ENCODE measurements at regions not wholly inside any gene's neighbourhood (a gene's known extent, or its start where the extent isn't known, plus 50 kb on each side); places are given as distances from the start of the nearest gene placed in this dataset.
A peak's percentile ranks its signal among the peaks of the same experiment; 100 is the strongest.
"Not testable (repeated sequence)": the region's sequence is repeated elsewhere in the genome, so short reads cannot be mapped to it uniquely, and the experiment has no call there.

GRCh38 chr7:20466543-20467021 lies 135.9 kb downstream of the ITGB8 start:
- no peak for ATAC-seq
- DNase-seq (ENCODE audit: low spot score): no peak
- intact Hi-C loops (cut with DNase I): no loop called here

- ATAC-seq (no peak), DNase-seq (ENCODE audit: low spot score) (no peak)
- intact Hi-C loops (cut with DNase I): loop anchor here (10.0 kb wide), 1 partner anchor 765 kb away; the partner anchor contains the start of gene POLR1F
These were observed 139.4 kb downstream of the ITGB8 start for GRCh38 chr7:20470082-20470481.

DNA sequence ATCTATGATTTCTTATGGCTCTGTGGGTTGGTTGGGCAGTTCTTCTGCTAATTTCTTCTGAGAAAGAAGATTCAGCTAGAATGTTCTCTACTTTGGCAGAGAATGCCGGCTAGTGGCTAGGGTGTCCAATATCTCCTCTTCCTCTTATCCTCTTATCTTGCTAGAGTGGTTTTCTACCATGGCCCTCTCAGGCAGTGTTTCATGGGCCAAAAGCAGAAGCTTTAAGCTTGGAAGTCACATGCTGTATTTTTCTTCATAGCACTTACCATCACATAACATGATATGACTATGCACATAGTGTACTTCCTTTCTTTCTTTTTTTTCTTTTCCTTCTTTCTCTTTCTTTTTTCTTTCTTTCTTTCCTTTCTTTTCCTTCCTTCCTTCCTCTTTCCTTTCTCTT lies 140.0 kb downstream of the ITGB8 start:
- ATAC-seq (peak; percentile 53), DNase-seq (ENCODE audit: low spot score) (no peak)
- intact Hi-C loops (cut with DNase I): loop anchor here (10.0 kb wide), 1 partner anchor 766 kb away; the partner anchor contains the start of gene POLR1F

GRCh38 chr7:20474249-20474648 lies 141.2 kb upstream of the ABCB5 start:
- DNase-seq (ENCODE audit: low spot score) (no peak), ATAC-seq (no peak)
- intact Hi-C loops (cut with DNase I): loop anchor here (10.0 kb wide), 1 partner anchor 769 kb away; the partner anchor contains the start of gene POLR1F

DNA sequence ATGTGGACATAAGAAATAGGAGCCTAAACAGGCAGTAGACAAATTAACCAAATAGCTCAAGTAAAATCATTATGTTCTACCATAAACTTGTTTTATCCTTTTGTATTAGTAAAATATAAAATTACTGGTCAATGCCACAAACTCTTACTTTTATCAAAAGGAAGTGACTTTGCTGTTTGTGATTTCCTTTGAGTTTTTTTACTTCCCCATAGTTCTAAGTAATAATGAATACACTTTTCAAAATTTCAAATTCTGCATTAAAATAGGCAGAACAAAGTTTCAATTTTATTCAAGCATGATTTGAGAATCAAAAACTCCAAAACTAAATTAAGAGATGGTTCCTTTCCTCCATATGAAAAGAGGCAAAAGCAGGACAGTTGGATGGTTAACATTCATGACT lies 139.7 kb upstream of the ABCB5 start:
- intact Hi-C loops (cut with DNase I): loop anchor here (10.0 kb wide), 1 partner anchor 771 kb away; the partner anchor contains the start of gene POLR1F
- ATAC-seq: no peak
- no peak for DNase-seq (ENCODE audit: low spot score)

DNA sequence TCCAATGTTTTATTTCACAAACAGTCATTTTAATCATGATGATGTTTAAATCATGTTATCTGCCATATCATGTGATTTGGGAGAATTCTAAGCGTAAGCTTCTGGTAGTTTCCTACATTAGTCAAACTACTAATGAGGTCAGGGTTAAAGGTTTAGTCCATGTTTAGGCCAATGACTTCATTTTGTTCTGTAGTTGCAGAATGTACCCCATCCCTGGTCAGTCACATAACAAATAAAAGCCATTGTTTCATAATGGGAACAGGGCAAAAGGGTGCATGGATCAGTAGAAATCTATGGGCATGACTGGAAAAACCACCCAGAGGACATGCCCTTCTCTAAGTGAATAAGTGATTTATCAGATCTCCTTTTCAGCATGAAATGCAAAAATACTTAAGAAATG lies 138.4 kb upstream of the ABCB5 start:
- ATAC-seq (no peak), DNase-seq (ENCODE audit: low spot score) (no peak)
- intact Hi-C loops (cut with DNase I): loop anchor here (10.0 kb wide), 1 partner anchor 772 kb away; the partner anchor contains the start of gene POLR1F

GRCh38 chr7:20479706-20480105 lies 135.8 kb upstream of the ABCB5 start:
- intact Hi-C loops (cut with DNase I): loop anchor here (10.0 kb wide), 1 partner anchor 775 kb away; the partner anchor contains the start of gene POLR1F

DNA sequence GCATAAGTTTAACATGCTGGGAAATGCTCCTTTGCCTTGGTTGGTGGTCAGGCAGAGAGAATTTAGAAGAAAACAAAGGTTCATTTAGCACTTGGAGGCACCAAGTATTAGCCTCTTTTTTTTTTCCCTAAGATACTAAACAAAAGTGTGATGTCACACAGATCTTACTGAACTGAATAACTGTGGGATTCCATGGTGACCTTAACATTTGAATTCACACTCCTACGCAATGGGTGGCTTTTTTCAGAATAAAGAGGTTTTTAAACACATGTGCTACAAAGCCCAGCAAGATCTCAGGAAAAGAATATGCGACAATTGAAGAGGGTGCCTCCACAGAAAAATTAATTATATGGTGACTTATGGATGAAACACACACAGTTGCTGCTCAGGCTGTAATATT lies 133.4 kb upstream of the ABCB5 start:
- ATAC-seq (no peak), DNase-seq (ENCODE audit: low spot score) (no peak)
- intact Hi-C loops (cut with DNase I): no loop called here

More at GRCh38 chr7:20479706-20480105, 135.8 kb upstream of the ABCB5 start:
- DNase-seq (ENCODE audit: low spot score) (no peak), ATAC-seq (no peak)

DNA sequence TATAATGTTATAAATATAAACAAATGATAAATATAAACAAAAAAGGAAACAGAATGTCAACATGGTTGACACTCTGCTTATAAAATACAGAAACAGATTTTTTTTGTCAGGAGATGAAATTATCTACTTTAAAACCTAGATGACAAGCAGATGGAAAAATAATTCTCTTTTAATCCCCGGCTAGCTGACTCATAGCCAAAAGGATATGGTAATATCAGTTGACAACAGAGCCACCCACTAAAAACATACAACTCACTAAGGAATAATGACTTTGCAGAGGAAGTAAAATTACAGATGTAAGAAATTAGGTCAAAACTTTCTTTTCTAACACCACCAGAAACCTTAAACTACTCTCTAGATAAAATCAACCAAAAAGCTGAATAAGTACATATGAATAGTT lies 131.1 kb upstream of the ABCB5 start:
- ATAC-seq (no peak), DNase-seq (ENCODE audit: low spot score) (no peak)
- intact Hi-C loops (cut with DNase I): no loop called here

GRCh38 chr7:20488850-20489249 lies 126.6 kb upstream of the ABCB5 start:
- DNase-seq (ENCODE audit: low spot score) (no peak), ATAC-seq (no peak)
- intact Hi-C loops (cut with DNase I): no loop called here

DNA sequence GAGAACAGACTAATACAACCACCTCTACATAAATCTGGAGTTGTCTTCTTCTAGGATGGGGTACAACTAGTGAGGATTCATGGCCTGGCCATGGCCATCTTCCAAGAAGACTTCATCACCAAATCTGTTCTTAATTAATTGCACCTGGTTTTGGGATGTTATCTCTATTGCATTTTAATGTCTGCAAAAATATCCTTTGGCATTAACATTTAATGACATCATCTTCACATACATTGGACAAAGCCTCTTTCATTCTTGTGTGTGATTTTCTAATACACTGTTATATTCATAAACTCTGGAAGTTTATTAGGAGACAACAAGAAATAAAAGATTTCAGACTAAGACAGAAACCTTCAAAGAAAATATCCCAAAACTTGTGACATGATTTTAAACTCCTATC lies 124.2 kb upstream of the ABCB5 start:
- DNase-seq (ENCODE audit: low spot score) (no peak), ATAC-seq (no peak)
- intact Hi-C loops (cut with DNase I): no loop called here

GRCh38 chr7:20494566-20494965 lies 120.9 kb upstream of the ABCB5 start:
- no peak for ATAC-seq
- intact Hi-C loops (cut with DNase I): no loop called here
- no peak for DNase-seq (ENCODE audit: low spot score)

- intact Hi-C loops (cut with DNase I); DNase-seq (ENCODE audit: low spot score); ATAC-seq: not testable (repeated sequence)
These were observed 114.0 kb upstream of the ABCB5 start for GRCh38 chr7:20501473-20501872.

DNA sequence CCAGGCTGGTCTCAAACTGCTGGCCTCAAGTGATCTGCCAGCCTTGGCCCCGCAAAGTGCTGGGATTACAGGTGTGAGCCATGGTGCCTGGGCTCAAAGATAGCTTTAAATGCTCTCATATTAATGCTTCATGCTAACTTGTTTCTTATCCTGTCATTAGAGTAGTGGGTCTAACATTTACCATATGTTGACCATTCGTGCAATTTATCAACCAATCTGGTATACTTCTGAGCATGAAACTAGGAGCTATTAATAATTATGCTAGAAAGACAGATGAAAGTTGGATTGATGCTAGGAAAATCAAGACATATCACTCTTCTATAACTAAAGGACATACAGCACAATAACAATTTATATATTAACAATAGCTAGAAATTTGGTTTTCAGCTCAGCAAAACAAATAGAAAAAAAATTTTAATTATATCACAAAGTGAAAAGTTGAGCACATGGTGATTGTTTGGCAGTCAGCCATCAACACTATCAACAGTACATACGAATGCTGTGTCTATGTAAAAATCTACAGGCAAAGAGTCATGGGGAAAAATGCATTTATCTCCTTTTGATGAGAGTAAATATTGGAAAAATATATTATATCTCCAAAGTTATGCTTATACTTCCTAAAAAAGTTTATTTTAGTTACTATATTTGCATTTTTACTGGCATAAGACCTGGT lies 112.1 kb upstream of the ABCB5 start:
- no peak for DNase-seq (ENCODE audit: low spot score)
- intact Hi-C loops (cut with DNase I): no loop called here
- ATAC-seq: no peak

- ATAC-seq: no peak
- intact Hi-C loops (cut with DNase I): no loop called here
- DNase-seq (ENCODE audit: low spot score): no peak
These were observed 111.4 kb upstream of the ABCB5 start for GRCh38 chr7:20504060-20504459.

DNA sequence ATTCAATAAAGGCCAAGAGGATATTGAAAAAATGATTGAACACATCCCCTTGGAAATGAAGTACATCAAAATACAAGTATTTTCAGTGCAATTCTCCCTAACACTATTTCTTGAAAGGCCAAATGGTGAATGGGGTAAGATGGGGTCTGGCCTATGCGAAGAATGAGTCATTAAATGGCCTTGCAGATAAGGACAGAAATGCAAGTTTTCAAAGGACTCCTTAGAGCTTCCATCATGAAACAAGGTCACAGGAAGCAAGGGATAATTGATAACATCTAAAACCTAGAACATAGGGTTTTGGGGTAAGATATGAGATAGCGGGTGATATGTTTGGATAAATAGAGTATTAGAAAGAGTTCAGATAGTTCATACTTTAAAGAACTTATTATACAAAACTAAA lies 109.3 kb upstream of the ABCB5 start:
- no peak for ATAC-seq
- no peak for DNase-seq (ENCODE audit: low spot score)
- intact Hi-C loops (cut with DNase I): no loop called here

DNA sequence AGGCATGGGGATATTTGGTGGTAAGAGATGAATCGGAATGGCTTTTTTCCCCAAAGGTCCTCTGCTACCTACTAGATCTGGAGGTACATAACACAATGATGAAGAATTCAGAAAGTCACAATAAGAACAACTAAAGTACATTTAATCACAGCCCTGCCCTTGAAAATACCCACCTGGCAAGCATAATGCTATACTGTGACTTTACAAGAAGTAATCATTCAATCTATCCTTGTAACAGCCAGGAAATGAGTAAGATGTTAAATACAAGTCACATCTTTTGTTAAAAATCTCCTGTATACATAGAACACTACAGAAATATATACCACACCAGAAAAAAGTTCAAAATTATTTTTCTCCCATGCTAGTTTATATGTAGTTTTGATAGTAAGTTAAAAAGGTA lies 108.3 kb upstream of the ABCB5 start:
- intact Hi-C loops (cut with DNase I): no loop called here
- DNase-seq (ENCODE audit: low spot score) (no peak), ATAC-seq (no peak)

DNA sequence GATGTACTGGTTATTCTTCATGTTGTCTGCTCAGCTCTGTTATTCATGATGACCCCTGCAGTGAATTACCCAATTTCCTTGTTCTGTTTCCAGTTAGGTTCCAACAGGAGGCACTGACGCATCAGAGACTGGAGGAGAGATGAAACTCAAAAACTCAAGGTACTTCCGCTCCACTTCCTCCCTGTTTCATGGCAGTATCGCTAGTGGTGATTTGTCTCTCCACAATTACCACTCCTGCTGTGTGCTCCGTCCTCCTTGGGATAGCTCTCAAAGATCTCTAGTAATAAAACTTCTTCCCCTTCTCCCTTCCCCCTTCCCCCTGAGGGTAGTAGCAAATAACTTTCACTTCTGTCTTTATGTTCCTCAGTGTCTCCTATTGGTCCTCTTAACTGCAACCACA lies 107.4 kb upstream of the ABCB5 start:
- intact Hi-C loops (cut with DNase I): no loop called here
- DNase-seq (ENCODE audit: low spot score) (no peak), ATAC-seq (peak; percentile 71)

DNA sequence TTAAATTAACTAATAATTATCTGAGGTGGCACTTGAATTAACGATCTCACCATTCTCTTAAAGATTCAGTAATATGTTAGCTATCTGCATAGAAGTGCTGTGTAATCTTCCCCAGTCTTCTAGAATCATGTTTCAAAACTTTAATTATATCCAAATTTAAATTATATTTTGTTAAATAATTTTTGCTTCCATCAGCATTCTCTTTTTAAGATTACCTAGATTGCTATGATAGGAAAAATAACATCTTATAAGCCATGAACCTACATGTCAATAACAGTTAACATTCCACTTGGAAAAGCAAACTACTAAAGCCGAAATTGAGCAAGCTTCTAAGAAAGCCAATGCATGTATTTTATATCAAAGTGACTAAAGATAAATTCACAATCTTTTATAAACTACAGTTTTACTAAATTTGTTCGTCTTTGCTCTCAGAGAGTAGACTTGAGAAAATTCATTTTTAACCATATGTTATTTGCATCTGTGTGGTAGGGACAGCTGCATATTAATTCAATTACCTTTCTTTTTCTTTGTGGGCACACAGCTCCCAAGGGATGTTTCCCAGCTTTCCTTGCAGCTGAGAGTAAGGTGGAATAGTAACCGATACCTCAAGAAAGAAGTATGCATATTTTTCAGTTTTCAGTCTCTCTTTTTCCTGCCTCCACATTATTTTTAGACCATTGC lies 105.4 kb upstream of the ABCB5 start:
- DNase-seq (ENCODE audit: low spot score) (no peak), ATAC-seq (no peak)
- intact Hi-C loops (cut with DNase I): no loop called here

GRCh38 chr7:20510573-20510900 lies 104.9 kb upstream of the ABCB5 start:
- intact Hi-C loops (cut with DNase I): no loop called here
- DNase-seq (ENCODE audit: low spot score): no peak
- no peak for ATAC-seq
